ENCODE measurements at regions not wholly inside any gene's neighbourhood (a gene's known extent, or its start where the extent isn't known, plus 50 kb on each side); places are given as distances from the start of the nearest gene placed in this dataset.

GRCh38 chr3:194801461-194802432 lies 116.1 kb downstream of the FAM43A start:
- CTCF ChIA-PET = interaction anchor here (0.5 kb wide), 1 partner anchor 75 kb away, joined by 3 read pairs; no protein-coding TSS in a partner anchor
- POLR2A ChIA-PET = no interaction called here

GRCh38 chr3:194804796-194805195 lies 119.1 kb downstream of the FAM43A start:
- Histone ChIP-seq H3K4me3 (ENCODE audit: low read depth, low read length) (no peak overlapping the region), H3K27me3 (ENCODE audit: control insufficient read depth, insufficient read depth, low read length) (peaks cover 60% of the 10 kb centered on the region), H3K27ac (ENCODE audit: low read depth, low read length) (no peak overlapping the region), H3K9me3 (ENCODE audit: control insufficient read depth, insufficient read depth, low read length) (no peaks in the 10 kb centered on the region)
- ChIA-PET POLR2A (no interaction called here), CTCF (no interaction called here)
- no peak for DNase-seq (ENCODE audit: low read depth, low spot score)
- TF ChIP-seq CTCF (IDR thresholded peaks at IDR 0.05; ENCODE audit: low read depth, low read length) = no peak

More at GRCh38 chr3:194801461-194802432, 116.1 kb downstream of the FAM43A start:
- TF ChIP-seq CTCF (IDR thresholded peaks at IDR 0.05; ENCODE audit: low read depth, low read length) = no peak
- no peak overlapping the region for H3K27ac ChIP-seq (ENCODE audit: low read depth, low read length)
- H3K27me3 ChIP-seq (ENCODE audit: control insufficient read depth, insufficient read depth, low read length) = peaks cover 53% of the 10 kb centered on the region
- no peaks in the 10 kb centered on the region; the same call in 1 of the 2 replicates for H3K9me3 ChIP-seq (ENCODE audit: control insufficient read depth, insufficient read depth, low read length)
- no peak for DNase-seq (ENCODE audit: low read depth, low spot score)
- no peak overlapping the region for H3K4me3 ChIP-seq (ENCODE audit: low read depth, low read length)

GRCh38 chr3:194805546-194805945 lies 119.9 kb downstream of the FAM43A start:
- H3K4me3 ChIP-seq (ENCODE audit: low read depth, low read length) = no peak overlapping the region
- POLR2A ChIA-PET = no interaction called here
- H3K27ac ChIP-seq (ENCODE audit: low read depth, low read length) = no peak overlapping the region

GRCh38 chr3:194806991-194807630 lies 121.4 kb downstream of the FAM43A start:
- ChIA-PET CTCF (no interaction called here), POLR2A (no interaction called here)
- H3K27ac ChIP-seq (ENCODE audit: low read depth, low read length) = no peak overlapping the region
- no peak for DNase-seq (ENCODE audit: low read depth, low spot score)
- H3K27me3 ChIP-seq (ENCODE audit: control insufficient read depth, insufficient read depth, low read length) = peaks cover 53% of the 10 kb centered on the region
- no peak for TF ChIP-seq CTCF (IDR thresholded peaks at IDR 0.05; ENCODE audit: low read depth, low read length)
- no peaks in the 10 kb centered on the region for H3K9me3 ChIP-seq (ENCODE audit: control insufficient read depth, insufficient read depth, low read length)
- no peak overlapping the region for H3K4me3 ChIP-seq (ENCODE audit: low read depth, low read length)

More at GRCh38 chr3:194805546-194805945, 119.9 kb downstream of the FAM43A start:
- Histone ChIP-seq H3K27me3 (ENCODE audit: control insufficient read depth, insufficient read depth, low read length) (peaks cover 55% of the 10 kb centered on the region), H3K9me3 (ENCODE audit: control insufficient read depth, insufficient read depth, low read length) (no peaks in the 10 kb centered on the region)
- CTCF ChIA-PET = no interaction called here
- DNase-seq (ENCODE audit: low read depth, low spot score) = no peak
- TF ChIP-seq CTCF (IDR thresholded peaks at IDR 0.05; ENCODE audit: low read depth, low read length) = no peak

- H3K4me3 ChIP-seq (ENCODE audit: low read depth, low read length) = no peak overlapping the region
- H3K27ac ChIP-seq (ENCODE audit: low read depth, low read length) = no peak overlapping the region
- no peak for TF ChIP-seq CTCF (IDR thresholded peaks at IDR 0.05; ENCODE audit: low read depth, low read length)
- H3K9me3 ChIP-seq (ENCODE audit: control insufficient read depth, insufficient read depth, low read length) = no peaks in the 10 kb centered on the region
- peaks cover 57% of the 10 kb centered on the region for H3K27me3 ChIP-seq (ENCODE audit: control insufficient read depth, insufficient read depth, low read length)
- no peak for DNase-seq (ENCODE audit: low read depth, low spot score)
- ChIA-PET POLR2A (no interaction called here), CTCF (no interaction called here)
These were observed 123.0 kb downstream of the FAM43A start for GRCh38 chr3:194808640-194809097.

Data from AG04450 (cell line).